ENCODE measurements at regions not wholly inside any gene's neighbourhood (a gene's known extent, or its start where the extent isn't known, plus 50 kb on each side); places are given as distances from the start of the nearest gene placed in this dataset.

DNA sequence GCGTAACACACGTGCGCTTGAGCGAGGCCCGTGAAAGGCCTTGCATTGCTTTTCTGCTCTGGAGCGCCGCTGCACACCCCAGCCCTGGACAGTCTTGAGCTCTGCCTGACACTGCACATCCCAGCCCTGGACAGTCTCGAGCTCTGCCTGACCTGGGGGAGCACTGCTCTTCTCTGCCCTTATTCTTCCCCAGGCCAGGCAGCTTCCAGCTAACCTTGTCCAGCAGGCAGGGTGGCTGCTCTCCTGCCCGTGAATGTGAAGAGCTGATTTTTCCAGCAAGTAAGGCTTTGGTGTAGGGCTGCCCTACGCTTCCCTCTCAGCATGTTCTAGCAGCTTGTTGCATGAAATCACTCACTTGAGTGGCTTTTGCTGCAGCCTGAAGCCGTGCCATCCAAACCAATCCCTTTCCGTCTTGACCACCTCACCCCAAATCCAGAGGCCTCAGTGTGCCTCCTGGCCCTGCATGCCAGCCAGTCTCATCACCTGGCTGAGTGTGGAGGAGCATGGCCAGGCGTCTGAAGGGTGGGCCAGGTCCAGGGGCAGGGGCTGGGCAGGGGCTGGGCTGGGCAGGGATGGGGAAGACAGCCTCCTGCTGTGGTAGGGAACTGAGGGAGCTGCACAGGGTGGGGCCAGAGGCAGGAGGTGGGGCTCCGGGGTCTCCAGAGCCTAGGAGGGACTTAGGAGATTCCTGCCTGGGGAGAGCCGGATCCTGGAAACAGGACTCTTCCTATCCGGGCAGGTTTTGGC, 89.5 kb upstream of the B3GAT1 start:
- Histone ChIP-seq H3K4me1 (peaks cover 0 to 13% (median 0%) of the 10 kb centered on the region in 4 donors), H3K4me3 (no peak overlapping the region), H3K27ac (no peak overlapping the region), H3K36me3 (no peaks in the 10 kb centered on the region), H3K9me3 (no peaks in the 10 kb centered on the region), H3K27me3 (no peaks in the 10 kb centered on the region)
- no peak for DNase-seq
- no peak for TF ChIP-seq POLR2A (IDR thresholded peaks at IDR 0.05)
- TF ChIP-seq, protein P1, sequence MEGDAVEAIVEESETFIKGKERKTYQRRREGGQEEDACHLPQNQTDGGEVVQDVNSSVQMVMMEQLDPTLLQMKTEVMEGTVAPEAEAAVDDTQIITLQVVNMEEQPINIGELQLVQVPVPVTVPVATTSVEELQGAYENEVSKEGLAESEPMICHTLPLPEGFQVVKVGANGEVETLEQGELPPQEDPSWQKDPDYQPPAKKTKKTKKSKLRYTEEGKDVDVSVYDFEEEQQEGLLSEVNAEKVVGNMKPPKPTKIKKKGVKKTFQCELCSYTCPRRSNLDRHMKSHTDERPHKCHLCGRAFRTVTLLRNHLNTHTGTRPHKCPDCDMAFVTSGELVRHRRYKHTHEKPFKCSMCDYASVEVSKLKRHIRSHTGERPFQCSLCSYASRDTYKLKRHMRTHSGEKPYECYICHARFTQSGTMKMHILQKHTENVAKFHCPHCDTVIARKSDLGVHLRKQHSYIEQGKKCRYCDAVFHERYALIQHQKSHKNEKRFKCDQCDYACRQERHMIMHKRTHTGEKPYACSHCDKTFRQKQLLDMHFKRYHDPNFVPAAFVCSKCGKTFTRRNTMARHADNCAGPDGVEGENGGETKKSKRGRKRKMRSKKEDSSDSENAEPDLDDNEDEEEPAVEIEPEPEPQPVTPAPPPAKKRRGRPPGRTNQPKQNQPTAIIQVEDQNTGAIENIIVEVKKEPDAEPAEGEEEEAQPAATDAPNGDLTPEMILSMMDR (IDR thresholded peaks at IDR 0.05), result no peak
- intact Hi-C loops (cut with DNase I), result no loop called here
- WGBS (ENCODE audit: insufficient coverage, low coverage, low lambda C conversion rate, missing lambda C conversion rate), result 100% methylated on average over 1 of the region's 16 CpGs
- ATAC-seq, result no peak

DNA sequence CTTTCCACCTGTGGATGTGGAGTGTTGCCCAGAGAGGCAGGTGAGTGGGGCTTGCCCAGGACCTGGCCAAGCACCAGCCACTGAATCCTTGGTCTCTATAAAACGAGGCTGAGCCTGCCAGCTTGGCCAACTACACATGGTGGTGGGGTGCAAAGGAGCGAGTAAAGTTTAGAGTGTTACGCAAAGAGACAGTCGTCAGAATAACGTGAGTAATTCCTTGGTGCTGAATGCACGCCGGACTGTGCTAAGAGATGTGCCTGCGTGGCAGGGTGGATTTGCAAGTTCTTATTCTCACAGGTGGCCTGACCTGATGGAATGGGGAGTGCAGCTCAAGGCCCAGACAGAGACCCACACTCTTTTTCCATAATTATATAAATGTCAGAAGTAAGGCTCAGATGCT, 88.6 kb upstream of the B3GAT1 start:
- H3K4me1 ChIP-seq, result peaks cover 0 to 13% (median 0%) of the 10 kb centered on the region in 4 donors
- ATAC-seq, result no peak
- no peak overlapping the region for H3K27ac ChIP-seq
- no peak for TF ChIP-seq POLR2A (IDR thresholded peaks at IDR 0.05)
- TF ChIP-seq, protein P1 (IDR thresholded peaks at IDR 0.05), result no peak
- 74% methylated on average over 4 of the region's 8 CpGs for WGBS (ENCODE audit: insufficient coverage, low coverage, low lambda C conversion rate, missing lambda C conversion rate)
- H3K36me3 ChIP-seq, result no peaks in the 10 kb centered on the region
- intact Hi-C loops (cut with DNase I), result no loop called here
- no peaks in the 10 kb centered on the region for H3K27me3 ChIP-seq
- no peak for DNase-seq
- no peaks in the 10 kb centered on the region for H3K9me3 ChIP-seq
- no peak overlapping the region for H3K4me3 ChIP-seq

DNA sequence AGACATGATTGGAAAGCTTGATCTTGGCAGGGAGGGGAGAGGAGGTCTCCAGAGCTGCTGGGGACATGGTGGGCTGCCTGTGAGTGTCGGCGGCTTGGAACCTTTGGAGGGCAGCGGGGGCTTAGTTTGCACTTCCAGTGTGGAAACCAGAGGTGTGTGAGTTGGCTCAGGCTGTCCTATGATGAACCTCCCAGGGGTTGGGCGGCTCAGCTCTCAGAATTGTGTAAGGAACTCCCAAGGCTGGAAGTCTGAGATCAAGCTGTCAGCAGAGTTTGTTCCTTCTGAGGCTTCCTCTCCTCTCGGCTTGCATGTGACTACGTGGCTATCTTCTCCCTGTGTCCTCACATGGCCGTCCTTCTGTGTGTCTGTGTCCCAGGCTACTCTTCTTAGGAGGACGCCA, 87.9 kb upstream of the B3GAT1 start:
- no peak overlapping the region for H3K27ac ChIP-seq
- H3K9me3 ChIP-seq, result no peaks in the 10 kb centered on the region
- H3K4me3 ChIP-seq, result no peak overlapping the region
- intact Hi-C loops (cut with DNase I), result no loop called here
- TF ChIP-seq, protein P1 (IDR thresholded peaks at IDR 0.05), result no peak
- TF ChIP-seq POLR2A (IDR thresholded peaks at IDR 0.05), result no peak
- H3K36me3 ChIP-seq, result no peaks in the 10 kb centered on the region
- no peak for DNase-seq
- 46% methylated on average over 4 of the region's 8 CpGs for WGBS (ENCODE audit: insufficient coverage, low coverage, low lambda C conversion rate, missing lambda C conversion rate)
- peaks cover 0 to 13% (median 0%) of the 10 kb centered on the region in 4 donors for H3K4me1 ChIP-seq
- no peaks in the 10 kb centered on the region for H3K27me3 ChIP-seq
- peak in 2 of 4 donors; percentile 5 to 20 for ATAC-seq

DNA sequence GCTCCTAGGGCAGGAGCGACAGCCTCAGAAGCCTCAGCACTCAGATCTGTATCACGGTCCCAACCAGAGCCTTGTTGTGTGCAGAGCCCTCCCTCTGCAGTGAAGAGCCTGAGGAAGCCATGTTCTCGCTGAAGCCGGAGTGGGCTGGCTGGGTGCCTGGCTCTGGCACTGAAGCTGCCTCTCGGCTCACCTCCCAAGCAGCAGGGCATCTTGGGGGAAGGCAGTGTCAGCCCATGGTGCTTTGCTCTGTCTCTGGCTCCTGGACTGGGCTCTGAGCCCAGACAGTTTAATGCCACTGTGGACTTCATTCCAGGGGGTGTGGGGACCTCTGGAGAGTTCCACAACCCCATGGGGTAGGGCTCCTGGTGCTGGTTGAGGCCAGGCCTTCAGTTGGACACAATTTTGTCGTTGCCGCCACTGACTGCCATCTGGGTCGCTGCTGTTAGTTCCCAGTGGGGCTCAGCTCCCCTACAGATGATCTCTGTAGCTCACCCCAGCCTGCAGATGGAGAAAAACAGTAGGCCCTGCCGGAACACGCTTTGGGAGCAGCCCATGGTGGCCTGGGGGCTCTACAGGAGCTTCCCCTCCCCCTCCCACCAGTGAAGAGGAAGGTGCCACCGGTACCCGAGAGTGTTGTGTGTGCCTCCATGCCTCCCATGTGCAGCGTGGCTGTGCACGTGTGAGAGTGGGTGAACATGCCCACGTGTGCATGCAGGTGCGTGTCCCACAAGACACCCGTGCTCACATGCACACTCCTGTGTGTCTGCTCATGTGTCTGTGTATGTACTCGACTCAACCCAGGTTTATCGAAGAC, 86.5 kb upstream of the B3GAT1 start:
- Histone ChIP-seq H3K36me3 (no peaks in the 10 kb centered on the region), H3K9me3 (no peaks in the 10 kb centered on the region), H3K4me3 (no peak overlapping the region), H3K4me1 (peaks cover 0 to 13% (median 0%) of the 10 kb centered on the region in 4 donors), H3K27me3 (no peaks in the 10 kb centered on the region), H3K27ac (peak overlapping the region in 1 of 3 donors; percentile 2)
- DNase-seq, result peak; percentile 52 to 86 (median 82)
- 90% methylated on average over 2 of the region's 19 CpGs for WGBS (ENCODE audit: insufficient coverage, low coverage, low lambda C conversion rate, missing lambda C conversion rate)
- TF ChIP-seq, protein P1 (IDR thresholded peaks at IDR 0.05), result no peak
- TF ChIP-seq POLR2A (IDR thresholded peaks at IDR 0.05), result no peak
- ATAC-seq, result peak; percentile 74 to 93 (median 88)
- intact Hi-C loops (cut with DNase I), result no loop called here

Measured in right lobe of liver (tissue), 6 donors.